ENCODE measurements at regions not wholly inside any gene's neighbourhood (a gene's known extent, or its start where the extent isn't known, plus 50 kb on each side); places are given as distances from the start of the nearest gene placed in this dataset.

DNA sequence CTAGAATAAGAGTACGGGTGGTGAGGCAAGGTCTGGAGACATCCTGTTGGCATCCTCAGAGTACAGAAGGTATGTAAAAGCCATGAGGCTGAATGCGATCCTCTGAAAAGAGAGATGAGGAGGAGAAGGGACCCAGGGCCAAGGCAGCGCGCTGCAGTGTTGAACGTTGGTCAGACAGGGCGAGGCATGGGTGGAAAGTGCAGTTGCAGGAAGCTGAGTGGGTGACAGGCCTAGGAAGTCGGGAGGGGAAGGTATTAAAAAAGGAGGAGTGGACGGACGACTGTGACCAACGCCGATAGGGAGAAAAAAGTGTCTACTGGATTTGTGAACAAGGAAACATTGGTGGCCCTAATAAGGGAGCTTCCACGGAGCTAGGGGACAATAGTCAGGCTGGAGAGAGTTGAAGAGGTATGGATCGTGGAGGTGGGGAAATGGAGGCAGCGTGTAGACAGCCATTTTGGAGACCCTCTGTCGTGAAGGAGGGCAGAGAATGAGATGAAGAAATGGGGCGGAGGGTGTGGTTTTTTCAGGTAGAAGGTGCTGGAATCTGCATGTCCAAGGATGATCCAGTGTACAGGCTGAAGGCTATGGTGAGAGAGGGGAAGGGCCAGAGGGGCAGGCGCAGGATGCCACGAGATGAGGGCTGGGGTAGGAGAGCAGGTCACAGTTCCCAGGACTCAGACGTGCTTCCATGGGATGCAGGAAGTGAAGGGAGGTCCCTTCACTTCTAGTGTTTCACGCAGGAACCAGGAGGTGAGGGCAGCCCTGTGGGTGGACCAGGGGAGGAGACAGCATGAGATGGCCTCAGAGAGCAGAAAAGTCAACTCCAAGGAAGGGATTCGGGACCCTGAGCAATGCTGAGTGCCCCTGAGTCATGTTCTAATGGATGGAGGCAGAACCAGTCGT lies 115.9 kb downstream of the ASB7 start:
- Histone ChIP-seq H3K4me1 (ENCODE audit: control insufficient read depth in 1 of 2, insufficient read depth in 2 of 2, low read depth in 1 of 2, low read length in 1 of 2) (peaks cover 22 to 30% of the 10 kb centered on the region in 2 experiments; a peak in 3 of 4 replicates), H3F3A (replicated peaks; ENCODE audit: insufficient read depth) (peaks cover 27% of the 10 kb centered on the region), H3K27me3 (ENCODE audit: insufficient read depth) (no peaks in the 10 kb centered on the region), H3K9me3 (no peaks in the 10 kb centered on the region), H3K9ac (no peak overlapping the region), H3K36me3 (replicated peaks in 1 of 2; ENCODE audit: control insufficient read depth in 1 of 2, insufficient read depth in 2 of 2, low read length in 1 of 2) (no peaks in the 10 kb centered on the region), H4K20me1 (ENCODE audit: insufficient read depth) (no peaks in the 10 kb centered on the region), H3K4me2 (no peak overlapping the region), H3K4me3 (ENCODE audit: low read depth in 2 of 2, low read length in 1 of 2) (no peak overlapping the region), H3K27ac (ENCODE audit: low read depth in 2 of 2, low read length in 1 of 2) (no peak overlapping the region), H3K9me2 (no peaks in the 10 kb centered on the region), H3K79me2 (ENCODE audit: insufficient read depth) (no peaks in the 10 kb centered on the region), H2AFZ (ENCODE audit: low read depth) (no peak overlapping the region)
- TF ChIP-seq YY1 (IDR thresholded peaks at IDR 0.05; ENCODE audit: low read depth), result no peak
- TF ChIP-seq GATA2 (CRISPR knock-in tag; IDR thresholded peaks at IDR 0.05), result no peak
- TF ChIP-seq, protein P1, sequence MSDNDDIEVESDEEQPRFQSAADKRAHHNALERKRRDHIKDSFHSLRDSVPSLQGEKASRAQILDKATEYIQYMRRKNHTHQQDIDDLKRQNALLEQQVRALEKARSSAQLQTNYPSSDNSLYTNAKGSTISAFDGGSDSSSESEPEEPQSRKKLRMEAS (IDR thresholded peaks at IDR 0.05; ENCODE audit: low read depth), result no peak
- TF ChIP-seq POLR2AphosphoS5 (IDR thresholded peaks at IDR 0.05; ENCODE audit: low read depth, low read length), result no peak
- TF ChIP-seq FOXJ3 (CRISPR knock-in tag; IDR thresholded peaks at IDR 0.05), result no peak
- no peak for TF ChIP-seq SIN3A (IDR thresholded peaks at IDR 0.05; ENCODE audit: borderline replicate concordance, low read depth, low read length)
- no peak for TF ChIP-seq RCOR1 (IDR thresholded peaks at IDR 0.05; ENCODE audit: low read length)
- no peak for TF ChIP-seq FOSL2 (IDR thresholded peaks at IDR 0.05; ENCODE audit: borderline replicate concordance, low read depth)
- no peak for TF ChIP-seq MEF2A (IDR thresholded peaks at IDR 0.05; ENCODE audit: borderline replicate concordance, low read depth)
- TF ChIP-seq SMC3 (IDR thresholded peaks at IDR 0.05; ENCODE audit: low read depth, low read length), result no peak
- TF ChIP-seq NFIC (IDR thresholded peaks at IDR 0.05; ENCODE audit: borderline replicate concordance), result no peak
- no peak for TF ChIP-seq NRF1 (IDR thresholded peaks at IDR 0.05; ENCODE audit: low read depth, low read length)
- TF ChIP-seq TEAD4 (IDR thresholded peaks at IDR 0.05; ENCODE audit: borderline replicate concordance, insufficient read depth), result no peak
- no peak for TF ChIP-seq JUND (IDR thresholded peaks at IDR 0.05)
- TF ChIP-seq, protein P2, sequence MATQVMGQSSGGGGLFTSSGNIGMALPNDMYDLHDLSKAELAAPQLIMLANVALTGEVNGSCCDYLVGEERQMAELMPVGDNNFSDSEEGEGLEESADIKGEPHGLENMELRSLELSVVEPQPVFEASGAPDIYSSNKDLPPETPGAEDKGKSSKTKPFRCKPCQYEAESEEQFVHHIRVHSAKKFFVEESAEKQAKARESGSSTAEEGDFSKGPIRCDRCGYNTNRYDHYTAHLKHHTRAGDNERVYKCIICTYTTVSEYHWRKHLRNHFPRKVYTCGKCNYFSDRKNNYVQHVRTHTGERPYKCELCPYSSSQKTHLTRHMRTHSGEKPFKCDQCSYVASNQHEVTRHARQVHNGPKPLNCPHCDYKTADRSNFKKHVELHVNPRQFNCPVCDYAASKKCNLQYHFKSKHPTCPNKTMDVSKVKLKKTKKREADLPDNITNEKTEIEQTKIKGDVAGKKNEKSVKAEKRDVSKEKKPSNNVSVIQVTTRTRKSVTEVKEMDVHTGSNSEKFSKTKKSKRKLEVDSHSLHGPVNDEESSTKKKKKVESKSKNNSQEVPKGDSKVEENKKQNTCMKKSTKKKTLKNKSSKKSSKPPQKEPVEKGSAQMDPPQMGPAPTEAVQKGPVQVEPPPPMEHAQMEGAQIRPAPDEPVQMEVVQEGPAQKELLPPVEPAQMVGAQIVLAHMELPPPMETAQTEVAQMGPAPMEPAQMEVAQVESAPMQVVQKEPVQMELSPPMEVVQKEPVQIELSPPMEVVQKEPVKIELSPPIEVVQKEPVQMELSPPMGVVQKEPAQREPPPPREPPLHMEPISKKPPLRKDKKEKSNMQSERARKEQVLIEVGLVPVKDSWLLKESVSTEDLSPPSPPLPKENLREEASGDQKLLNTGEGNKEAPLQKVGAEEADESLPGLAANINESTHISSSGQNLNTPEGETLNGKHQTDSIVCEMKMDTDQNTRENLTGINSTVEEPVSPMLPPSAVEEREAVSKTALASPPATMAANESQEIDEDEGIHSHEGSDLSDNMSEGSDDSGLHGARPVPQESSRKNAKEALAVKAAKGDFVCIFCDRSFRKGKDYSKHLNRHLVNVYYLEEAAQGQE (IDR thresholded peaks at IDR 0.05; ENCODE audit: low read depth, low read length), result no peak
- TF ChIP-seq, protein P3, sequence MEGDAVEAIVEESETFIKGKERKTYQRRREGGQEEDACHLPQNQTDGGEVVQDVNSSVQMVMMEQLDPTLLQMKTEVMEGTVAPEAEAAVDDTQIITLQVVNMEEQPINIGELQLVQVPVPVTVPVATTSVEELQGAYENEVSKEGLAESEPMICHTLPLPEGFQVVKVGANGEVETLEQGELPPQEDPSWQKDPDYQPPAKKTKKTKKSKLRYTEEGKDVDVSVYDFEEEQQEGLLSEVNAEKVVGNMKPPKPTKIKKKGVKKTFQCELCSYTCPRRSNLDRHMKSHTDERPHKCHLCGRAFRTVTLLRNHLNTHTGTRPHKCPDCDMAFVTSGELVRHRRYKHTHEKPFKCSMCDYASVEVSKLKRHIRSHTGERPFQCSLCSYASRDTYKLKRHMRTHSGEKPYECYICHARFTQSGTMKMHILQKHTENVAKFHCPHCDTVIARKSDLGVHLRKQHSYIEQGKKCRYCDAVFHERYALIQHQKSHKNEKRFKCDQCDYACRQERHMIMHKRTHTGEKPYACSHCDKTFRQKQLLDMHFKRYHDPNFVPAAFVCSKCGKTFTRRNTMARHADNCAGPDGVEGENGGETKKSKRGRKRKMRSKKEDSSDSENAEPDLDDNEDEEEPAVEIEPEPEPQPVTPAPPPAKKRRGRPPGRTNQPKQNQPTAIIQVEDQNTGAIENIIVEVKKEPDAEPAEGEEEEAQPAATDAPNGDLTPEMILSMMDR (IDR thresholded peaks at IDR 0.05), result no peak
- CTCF ChIA-PET, result interaction anchor here (0.9 kb wide), 1 partner anchor 155 kb away, joined by 3 read pairs; no protein-coding TSS in a partner anchor
- DNase-seq, result no peak
- POLR2A ChIA-PET, result no interaction called here
- 91% methylated on average over 21 of the region's 22 CpGs for WGBS (ENCODE audit: low lambda C conversion rate)
